HUES64 (cell line): ENCODE measurements at regions not wholly inside any gene's neighbourhood (a gene's known extent, or its start where the extent isn't known, plus 50 kb on each side); places are given as distances from the start of the nearest gene placed in this dataset.
A peak's percentile ranks its signal among the peaks of the same experiment; 100 is the strongest.

Experiments
- H3K27ac ChIP-seq: 2 replicates; pipeline ENCODE4 v1.7.0; 2013; ENCODE audit warnings: low read depth, low read length, inconsistent platforms
- H3K27me3 ChIP-seq: 2 replicates; pipeline ENCODE4 v1.6.1; 2013; ENCODE audit warnings: mild to moderate bottlenecking, low read length; ENCODE audit not compliant: insufficient read depth
- H3K36me3 ChIP-seq: 2 replicates; pipeline ENCODE4 v1.6.1; 2013; ENCODE audit warnings: mild to moderate bottlenecking, low read length; ENCODE audit not compliant: insufficient read depth
- H3K4me1 ChIP-seq: 2 replicates; pipeline ENCODE4 v1.6.1; 2013; ENCODE audit warnings: mild to moderate bottlenecking, low read length, moderate library complexity; ENCODE audit not compliant: insufficient read depth
- H3K4me3 ChIP-seq: 2 replicates; pipeline ENCODE4 v1.5.1; 2013; ENCODE audit warnings: mild to moderate bottlenecking, low read length, moderate library complexity
- H3K9ac ChIP-seq: 2 replicates; pipeline ENCODE4 v1.6.1; 2013; ENCODE audit warnings: mild to moderate bottlenecking, low read depth, low read length
- H3K9me3 ChIP-seq: 2 replicates; pipeline ENCODE4 v1.6.1; 2013; ENCODE audit warnings: low read depth, low read length; ENCODE audit not compliant: insufficient read depth
- WGBS: fragments of 150-250, 120-280 bp; methylation state at CpG from one replicate; pipeline ENCODE4 v1.1.7; 2013; ENCODE audit warnings: missing lambda C conversion rate; 5-methylcytosine and 5-hydroxymethylcytosine counted together

DNA sequence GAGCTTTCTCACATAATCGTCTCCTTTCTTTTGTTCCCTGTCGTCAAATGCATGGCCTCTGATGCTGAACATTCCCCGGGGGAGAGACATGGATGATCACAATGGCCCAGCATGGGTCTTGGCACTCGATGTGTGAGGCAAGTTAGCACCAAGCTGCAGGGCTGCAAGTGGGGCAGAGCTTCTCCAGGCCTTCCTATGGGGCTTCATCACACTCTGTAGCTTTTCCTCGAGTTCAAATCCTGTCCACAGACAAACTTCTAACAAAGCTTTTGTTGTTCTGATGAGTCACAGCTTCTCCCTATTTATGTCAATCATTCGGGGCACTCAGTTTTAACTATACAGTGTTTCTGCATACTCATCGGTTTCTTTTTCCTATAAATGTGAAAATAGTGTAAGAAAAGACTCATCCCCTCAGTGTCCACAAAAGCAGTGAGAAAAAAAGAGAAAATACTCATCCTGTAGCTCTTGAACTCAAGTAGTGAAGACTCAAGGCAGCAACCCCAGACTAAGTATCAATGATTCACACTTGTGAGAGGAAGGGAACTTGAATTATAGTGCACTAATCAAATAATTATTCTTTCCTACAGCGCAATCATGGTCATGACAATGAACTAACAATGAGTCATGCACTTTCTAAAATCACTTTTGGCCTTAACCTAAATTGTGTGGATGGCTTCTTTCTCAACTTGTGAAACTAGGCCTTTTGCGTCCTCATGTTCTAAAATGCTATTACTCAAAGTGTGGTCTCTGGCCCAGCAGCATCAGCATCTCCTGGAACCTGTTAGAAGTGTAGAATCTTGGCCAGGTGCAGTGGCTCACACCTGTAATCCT is 68.4 kb upstream of the NOX3 start:
- Histone ChIP-seq H3K4me1 (peaks cover 19% of the 10 kb centered on the region; the same call in 1 of the 2 replicates), H3K27me3 (no peaks in the 10 kb centered on the region), H3K9ac (no peak overlapping the region), H3K27ac (peak overlapping the region; percentile 41; the same call in 1 of the 2 replicates), H3K4me3 (no peak overlapping the region), H3K9me3 (no peaks in the 10 kb centered on the region), H3K36me3 (no peaks in the 10 kb centered on the region)
- 43% methylated on average over 8 of the region's 9 CpGs for WGBS

DNA sequence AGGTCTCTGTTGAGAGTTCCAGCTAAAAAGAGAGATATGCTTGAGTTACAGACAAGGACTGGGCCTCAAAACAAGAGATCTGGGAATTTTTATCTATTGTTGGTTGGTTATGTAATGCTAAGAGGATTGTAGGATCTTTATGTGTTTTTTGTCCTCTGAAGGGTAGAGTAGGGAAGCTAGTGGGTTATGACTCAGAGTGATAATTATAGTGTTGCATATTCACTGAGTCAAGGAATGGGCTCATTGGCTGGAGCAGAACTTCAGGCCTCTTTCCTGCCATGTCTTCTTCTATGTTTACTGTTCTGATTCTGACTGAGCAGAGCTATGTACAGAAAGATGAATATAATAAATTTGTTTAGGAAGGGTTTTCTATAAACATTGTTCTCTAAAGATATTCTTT is 66.1 kb upstream of the NOX3 start:
- no peaks in the 10 kb centered on the region for H3K27me3 ChIP-seq
- H3K36me3 ChIP-seq = no peaks in the 10 kb centered on the region
- H3K9ac ChIP-seq = no peak overlapping the region
- no peaks in the 10 kb centered on the region for H3K9me3 ChIP-seq
- H3K27ac ChIP-seq = no peak overlapping the region
- peaks cover 21% of the 10 kb centered on the region; the same call in 1 of the 2 replicates for H3K4me1 ChIP-seq
- H3K4me3 ChIP-seq = no peak overlapping the region

DNA sequence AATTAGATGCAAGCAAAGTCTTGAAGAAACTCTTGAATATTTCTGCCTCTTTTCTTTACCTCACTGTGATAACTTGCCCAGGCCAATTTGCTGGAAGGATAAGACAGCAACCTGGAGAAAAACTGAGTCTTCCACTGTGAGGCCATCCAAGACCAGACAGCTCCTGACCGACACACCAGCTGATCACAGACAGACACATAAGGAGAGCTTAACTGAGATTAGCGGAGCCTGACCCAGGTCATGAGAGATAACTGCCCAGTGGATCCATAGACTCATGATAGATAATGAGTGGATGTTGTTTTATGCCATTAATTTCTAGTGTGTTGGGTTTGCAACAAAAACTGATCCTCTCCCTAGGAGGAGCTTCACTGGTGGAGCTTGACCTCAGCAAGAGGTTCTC is 64.4 kb upstream of the NOX3 start:
- WGBS = 90% methylated on average over 2 of the region's 2 CpGs
- Histone ChIP-seq H3K4me1 (peaks cover 21% of the 10 kb centered on the region; the same call in 1 of the 2 replicates), H3K4me3 (no peak overlapping the region), H3K27me3 (no peaks in the 10 kb centered on the region), H3K9ac (no peak overlapping the region), H3K36me3 (no peaks in the 10 kb centered on the region), H3K27ac (no peak overlapping the region), H3K9me3 (no peaks in the 10 kb centered on the region)

DNA sequence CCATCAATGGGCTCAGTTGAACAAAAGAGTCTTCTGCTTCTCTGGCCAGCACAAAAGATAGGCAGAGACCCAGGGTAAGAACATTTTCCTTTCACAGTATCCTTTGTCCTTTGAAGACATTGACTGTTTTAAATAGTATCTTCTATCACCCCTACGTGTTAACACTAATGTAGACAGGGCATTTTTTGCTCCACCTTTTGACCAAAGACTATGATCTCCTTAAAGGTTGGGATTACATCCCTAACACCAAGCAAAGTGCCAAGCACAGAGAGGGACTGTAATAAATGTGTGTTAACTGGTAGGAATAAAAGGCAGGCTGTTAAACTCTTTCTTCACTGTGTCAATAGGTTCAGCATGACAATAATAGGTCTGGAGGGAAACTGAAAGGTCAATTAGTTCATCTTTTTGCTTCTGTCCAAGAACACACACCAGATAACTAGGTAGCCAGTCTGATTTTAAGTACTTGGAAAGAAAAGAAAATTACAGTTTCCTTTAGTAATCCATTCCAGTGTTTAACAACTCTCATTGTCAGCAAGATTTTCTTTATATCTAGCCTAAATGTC is 63.6 kb upstream of the NOX3 start:
- Histone ChIP-seq H3K4me3 (no peak overlapping the region), H3K4me1 (peaks cover 19% of the 10 kb centered on the region; the same call in 1 of the 2 replicates), H3K9ac (no peak overlapping the region), H3K9me3 (0 out of 2 replicates have a peak, but pooled peaks cover 6% of the 10 kb centered on the region), H3K27me3 (no peaks in the 10 kb centered on the region), H3K27ac (no peak overlapping the region), H3K36me3 (no peaks in the 10 kb centered on the region)
- 68% methylated on average over 1 of the region's 1 CpG for WGBS

DNA sequence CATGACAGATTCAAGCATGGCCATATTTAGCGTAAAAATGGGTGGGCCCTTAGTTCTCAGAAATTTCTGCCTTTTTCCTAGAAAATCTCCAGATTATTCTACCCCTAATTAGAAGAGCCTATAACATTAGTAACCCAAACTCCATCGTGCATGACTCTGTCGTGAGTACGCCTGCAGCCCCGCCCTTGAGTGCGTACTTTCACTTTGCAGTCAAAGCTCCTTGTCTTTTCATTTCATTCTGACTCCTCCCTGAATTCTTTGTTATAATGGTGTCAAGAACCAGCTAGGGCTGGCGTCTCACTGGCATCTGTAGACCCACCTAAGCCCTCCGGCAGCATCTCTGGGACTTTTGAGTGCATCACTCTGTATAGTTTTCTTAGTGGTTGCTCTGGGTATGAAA is 61.7 kb upstream of the NOX3 start:
- no peak overlapping the region for H3K9ac ChIP-seq
- no peaks in the 10 kb centered on the region for H3K27me3 ChIP-seq
- WGBS = 96% methylated on average over 8 of the region's 8 CpGs
- H3K36me3 ChIP-seq = no peaks in the 10 kb centered on the region
- no peak overlapping the region for H3K4me3 ChIP-seq
- 0 out of 2 replicates have a peak, but pooled peaks cover 6% of the 10 kb centered on the region for H3K9me3 ChIP-seq
- peaks cover 8% of the 10 kb centered on the region; the same call in 1 of the 2 replicates for H3K4me1 ChIP-seq
- no peak overlapping the region for H3K27ac ChIP-seq

DNA sequence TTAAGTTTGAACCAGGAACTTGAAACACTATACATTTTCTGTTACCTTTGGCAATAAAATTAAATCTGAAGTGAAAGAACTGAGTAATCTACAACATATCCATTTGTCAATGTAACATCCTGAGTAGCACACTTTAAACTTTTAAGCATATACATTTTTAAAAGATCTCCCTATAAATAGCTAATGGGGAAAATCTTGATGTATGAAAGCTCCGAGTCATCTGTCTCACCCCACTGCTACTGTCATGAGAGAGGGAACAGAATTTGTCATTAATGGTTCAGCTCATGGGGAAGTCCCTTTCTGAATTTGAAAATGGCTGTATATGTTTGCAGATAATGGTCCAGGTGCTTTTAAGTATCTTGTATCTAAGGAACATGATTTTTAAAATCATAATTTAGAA is 55.2 kb upstream of the NOX3 start:
- Histone ChIP-seq H3K36me3 (no peaks in the 10 kb centered on the region), H3K9ac (no peak overlapping the region), H3K27me3 (no peaks in the 10 kb centered on the region), H3K4me3 (no peak overlapping the region), H3K27ac (no peak overlapping the region), H3K9me3 (0 out of 2 replicates have a peak, but pooled peaks cover 6% of the 10 kb centered on the region), H3K4me1 (no peaks in the 10 kb centered on the region)
- 87% methylated on average over 1 of the region's 1 CpG for WGBS

DNA sequence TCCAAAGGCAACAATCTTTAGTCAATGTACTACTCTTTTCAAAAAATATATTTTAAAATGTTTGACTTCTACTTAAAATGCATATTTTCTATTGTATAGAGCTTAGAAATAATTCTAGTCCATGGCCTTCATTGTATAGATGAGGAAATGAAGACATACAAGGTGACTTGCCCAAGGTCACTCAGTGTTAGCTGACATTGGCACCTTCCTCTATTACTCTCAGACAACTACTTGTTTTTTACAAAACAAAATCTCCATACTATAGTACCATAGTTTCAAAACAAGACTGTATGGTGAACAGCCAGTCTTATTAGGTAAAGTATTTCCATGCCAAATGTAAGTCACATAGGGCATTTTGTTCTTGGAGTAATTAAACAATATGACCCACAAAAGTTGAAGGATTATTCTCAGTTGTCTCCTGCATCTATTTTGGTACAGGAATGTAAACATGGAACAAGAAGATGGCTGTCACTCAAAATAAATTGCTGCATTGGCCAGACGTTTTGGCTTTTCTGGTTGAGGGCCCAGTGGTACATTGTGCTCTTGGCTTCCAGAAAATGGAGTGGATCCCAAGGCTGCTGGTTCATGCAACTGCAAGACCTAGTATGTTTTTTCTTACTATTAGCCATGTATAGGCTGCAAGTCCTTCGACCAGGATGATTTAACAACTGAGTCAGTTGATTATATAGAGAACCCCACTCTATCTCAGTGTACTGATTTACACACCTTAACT is 54.3 kb upstream of the NOX3 start:
- Histone ChIP-seq H3K27ac (no peak overlapping the region), H3K4me3 (no peak overlapping the region), H3K27me3 (no peaks in the 10 kb centered on the region), H3K9me3 (0 out of 2 replicates have a peak, but pooled peaks cover 5% of the 10 kb centered on the region), H3K36me3 (no peaks in the 10 kb centered on the region), H3K9ac (no peak overlapping the region), H3K4me1 (no peaks in the 10 kb centered on the region)
- 94% methylated on average over 2 of the region's 2 CpGs for WGBS

DNA sequence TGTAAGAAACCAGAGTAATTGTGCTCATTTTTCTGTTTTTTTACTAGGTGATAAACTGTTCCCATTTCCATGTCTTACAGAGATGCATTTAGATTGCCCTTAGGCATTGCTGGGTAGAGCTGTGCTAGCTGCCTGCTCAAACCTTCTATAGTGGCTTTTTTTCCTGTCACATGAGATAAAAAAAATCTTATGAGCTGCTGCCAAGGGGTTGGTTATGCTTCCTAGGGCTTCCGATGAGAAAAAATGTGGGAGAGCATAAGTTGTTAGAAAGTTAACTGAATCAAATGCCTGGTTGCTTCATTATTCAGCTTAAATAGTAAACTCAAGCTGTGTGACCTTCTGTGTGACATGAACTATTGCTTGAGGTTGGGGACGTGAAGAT is 50.0 kb upstream of the NOX3 start:
- Histone ChIP-seq H3K27me3 (no peaks in the 10 kb centered on the region), H3K9ac (no peak overlapping the region), H3K27ac (no peak overlapping the region), H3K36me3 (no peaks in the 10 kb centered on the region), H3K9me3 (no peaks in the 10 kb centered on the region), H3K4me3 (no peak overlapping the region), H3K4me1 (no peaks in the 10 kb centered on the region)
- WGBS = 91% methylated on average over 2 of the region's 2 CpGs
